ENCODE measurements at regions not wholly inside any gene's neighbourhood (a gene's known extent, or its start where the extent isn't known, plus 50 kb on each side); places are given as distances from the start of the nearest gene placed in this dataset.
"Not testable (repeated sequence)": the region's sequence is repeated elsewhere in the genome, so short reads cannot be mapped to it uniquely, and the experiment has no call there.

- TF ChIP-seq ZC3H11A (IDR thresholded peaks at IDR 0.05; ENCODE audit: low read depth, low read length); SNAPC5 (CRISPR knock-in tag; IDR thresholded peaks at IDR 0.05); RFX7 (CRISPR knock-in tag; IDR thresholded peaks at IDR 0.05); POLR2A (conservative IDR thresholded peaks at IDR 0.05); SIN3A (IDR thresholded peaks at IDR 0.05; ENCODE audit: borderline replicate concordance in 2 of 2, control insufficient read depth in 1 of 2, low read depth in 2 of 2, low read length in 2 of 2): not testable (repeated sequence)
Measured at GRCh38 chr16:22584459-22584858, 73.8 kb downstream of the NPIPB5 start.

Measured in K562 (cell line).